ENCODE measurements at regions not wholly inside any gene's neighbourhood (a gene's known extent, or its start where the extent isn't known, plus 50 kb on each side); places are given as distances from the start of the nearest gene placed in this dataset.

GRCh38 chr13:75216038-75216437 lies 265.9 kb downstream of the TBC1D4 start:
- H3K4me1 ChIP-seq (ENCODE audit: insufficient read depth, low read length), result no peaks in the 10 kb centered on the region
- ATAC-seq (no peak), FAIRE-seq (no peak), DNase-seq (ENCODE audit: low spot score) (no peak)
- no TSS peak for BruUV-seq (replicated peaks)
- no peaks in the 10 kb centered on the region for H4K20me1 ChIP-seq (ENCODE audit: insufficient read depth, low read length)
- no peaks in the 10 kb centered on the region for H3K36me3 ChIP-seq (replicated peaks in 1 of 2; ENCODE audit: control insufficient read depth in 1 of 2, insufficient read depth in 2 of 2, low read length in 2 of 2)
- H3K27ac ChIP-seq (ENCODE audit: extremely low read length, insufficient read depth, low read length), result no peak overlapping the region
- intact Hi-C loops (cut with micrococcal nuclease; ENCODE audit: unreplicated experiment), result no loop called here
- no peaks in the 10 kb centered on the region for H3K79me2 ChIP-seq (ENCODE audit: insufficient read depth, low read length)
- H3K4me2 ChIP-seq (ENCODE audit: low read depth, low read length), result no peak overlapping the region
- no peaks in the 10 kb centered on the region for H3K9me3 ChIP-seq (ENCODE audit: low read length)
- WGBS (ENCODE audit: low lambda C conversion rate), result 17% methylated on average over 7 of the region's 7 CpGs
- ChIA-PET POLR2A (no interaction called here), CTCF (ENCODE audit: low intra/inter-chr PET ratio, low total read pairs) (no interaction called here)
- no peak overlapping the region for H2AFZ ChIP-seq (ENCODE audit: low read length)
- in situ Hi-C loops (cut with HindIII; ENCODE audit: extremely low pct_ligation_motif_present, low pct_unique_long_range_greater_than_20kb), result loop anchor here (5.0 to 25.0 kb wide), 4 partner anchors 654 to 1459 kb away; no protein-coding TSS in a partner anchor
- no peak overlapping the region for H3K9ac ChIP-seq (ENCODE audit: insufficient read depth, low read depth, low read length)
- TF ChIP-seq ZBTB49 (CRISPR knock-in tag; IDR thresholded peaks at IDR 0.05; ENCODE audit: borderline replicate concordance), result no peak
- no peak for TF ChIP-seq TP53 (CRISPR knock-in tag; conservative IDR thresholded peaks at IDR 0.05)
- no peak for TF ChIP-seq ZBTB37 (CRISPR knock-in tag; IDR thresholded peaks at IDR 0.05)
- TF ChIP-seq ZBTB44 (CRISPR knock-in tag; IDR thresholded peaks at IDR 0.05), result no peak
- TF ChIP-seq ZFY (CRISPR knock-in tag; IDR thresholded peaks at IDR 0.05), result no peak
- TF ChIP-seq RAD51 (IDR thresholded peaks at IDR 0.05; ENCODE audit: borderline replicate concordance), result no peak
- no peak for TF ChIP-seq ZMAT3 (CRISPR knock-in tag; conservative IDR thresholded peaks at IDR 0.05)
- TF ChIP-seq CHD2 (IDR thresholded peaks at IDR 0.05; ENCODE audit: low read depth, low read length), result no peak
- no peak for TF ChIP-seq KLF9 (CRISPR knock-in tag; IDR thresholded peaks at IDR 0.05; ENCODE audit: low read depth)
- no peak for TF ChIP-seq ZHX1 (CRISPR knock-in tag; IDR thresholded peaks at IDR 0.05; ENCODE audit: low read depth)
- no peak for TF ChIP-seq RARA (CRISPR knock-in tag; IDR thresholded peaks at IDR 0.05)
- H3K4me3 ChIP-seq (replicated peaks in 1 of 3; ENCODE audit: insufficient read depth in 1 of 3, low read depth in 2 of 3, low read length in 3 of 3), result no peak overlapping the region
- peaks cover 0 to 4% of the 10 kb centered on the region in 2 experiments; a peak in 3 of 5 replicates for H3K27me3 ChIP-seq (ENCODE audit: control insufficient read depth in 1 of 2, insufficient read depth in 2 of 2, low read length in 2 of 2)
